GM12865 (cell line): ENCODE measurements at regions not wholly inside any gene's neighbourhood (a gene's known extent, or its start where the extent isn't known, plus 50 kb on each side); places are given as distances from the start of the nearest gene placed in this dataset.

Experiments used
- DNase-seq: peaks from one replicate; pipeline ENCODE4 v3.0.0; 2010; ENCODE audit warnings: low read depth
- H3K4me3 ChIP-seq: 2 replicates; pipeline ENCODE4 v1.5.1; 2011; ENCODE audit warnings: mild to moderate bottlenecking, low read depth, low read length, control low read depth
- TF ChIP-seq, protein P1 (sequence below): IDR thresholded peaks from 2 replicates; pipeline ENCODE4 v1.5.1; 2011; ENCODE audit warnings: low read length, control low read depth, low read depth, inconsistent platforms; ENCODE audit not compliant: insufficient read depth; ENCODE audit errors: missing control alignments

DNA sequence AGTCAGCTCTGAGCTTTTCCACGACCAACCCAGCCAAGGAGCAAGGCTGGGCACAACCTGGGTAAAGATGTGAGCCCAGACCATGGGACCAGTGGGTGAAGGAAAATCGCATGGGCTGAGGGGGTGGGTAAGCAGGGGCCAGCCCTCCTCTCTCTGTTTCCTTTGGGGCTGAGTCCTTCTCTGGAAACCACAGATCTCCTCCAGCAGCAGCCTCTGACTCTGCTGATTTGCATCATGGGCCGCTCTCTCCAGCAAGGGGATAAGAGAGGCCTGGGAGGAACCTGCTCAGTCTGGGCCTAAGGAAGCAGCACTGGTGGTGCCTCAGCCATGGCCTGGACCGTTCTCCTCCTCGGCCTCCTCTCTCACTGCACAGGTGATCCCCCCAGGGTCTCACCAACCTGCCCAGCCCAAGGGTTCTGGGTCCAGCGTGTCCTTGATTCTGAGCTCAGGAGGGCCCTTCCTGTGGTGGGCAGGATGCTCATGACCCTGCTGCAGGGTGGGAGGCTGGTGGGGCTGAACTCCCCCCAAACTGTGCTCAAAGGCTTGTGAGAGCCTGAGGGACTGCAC is 67.8 kb downstream of the GGTLC2 start:
- no peak for DNase-seq
- TF ChIP-seq, protein P1, sequence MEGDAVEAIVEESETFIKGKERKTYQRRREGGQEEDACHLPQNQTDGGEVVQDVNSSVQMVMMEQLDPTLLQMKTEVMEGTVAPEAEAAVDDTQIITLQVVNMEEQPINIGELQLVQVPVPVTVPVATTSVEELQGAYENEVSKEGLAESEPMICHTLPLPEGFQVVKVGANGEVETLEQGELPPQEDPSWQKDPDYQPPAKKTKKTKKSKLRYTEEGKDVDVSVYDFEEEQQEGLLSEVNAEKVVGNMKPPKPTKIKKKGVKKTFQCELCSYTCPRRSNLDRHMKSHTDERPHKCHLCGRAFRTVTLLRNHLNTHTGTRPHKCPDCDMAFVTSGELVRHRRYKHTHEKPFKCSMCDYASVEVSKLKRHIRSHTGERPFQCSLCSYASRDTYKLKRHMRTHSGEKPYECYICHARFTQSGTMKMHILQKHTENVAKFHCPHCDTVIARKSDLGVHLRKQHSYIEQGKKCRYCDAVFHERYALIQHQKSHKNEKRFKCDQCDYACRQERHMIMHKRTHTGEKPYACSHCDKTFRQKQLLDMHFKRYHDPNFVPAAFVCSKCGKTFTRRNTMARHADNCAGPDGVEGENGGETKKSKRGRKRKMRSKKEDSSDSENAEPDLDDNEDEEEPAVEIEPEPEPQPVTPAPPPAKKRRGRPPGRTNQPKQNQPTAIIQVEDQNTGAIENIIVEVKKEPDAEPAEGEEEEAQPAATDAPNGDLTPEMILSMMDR: no peak
- H3K4me3 ChIP-seq: no peak overlapping the region

DNA sequence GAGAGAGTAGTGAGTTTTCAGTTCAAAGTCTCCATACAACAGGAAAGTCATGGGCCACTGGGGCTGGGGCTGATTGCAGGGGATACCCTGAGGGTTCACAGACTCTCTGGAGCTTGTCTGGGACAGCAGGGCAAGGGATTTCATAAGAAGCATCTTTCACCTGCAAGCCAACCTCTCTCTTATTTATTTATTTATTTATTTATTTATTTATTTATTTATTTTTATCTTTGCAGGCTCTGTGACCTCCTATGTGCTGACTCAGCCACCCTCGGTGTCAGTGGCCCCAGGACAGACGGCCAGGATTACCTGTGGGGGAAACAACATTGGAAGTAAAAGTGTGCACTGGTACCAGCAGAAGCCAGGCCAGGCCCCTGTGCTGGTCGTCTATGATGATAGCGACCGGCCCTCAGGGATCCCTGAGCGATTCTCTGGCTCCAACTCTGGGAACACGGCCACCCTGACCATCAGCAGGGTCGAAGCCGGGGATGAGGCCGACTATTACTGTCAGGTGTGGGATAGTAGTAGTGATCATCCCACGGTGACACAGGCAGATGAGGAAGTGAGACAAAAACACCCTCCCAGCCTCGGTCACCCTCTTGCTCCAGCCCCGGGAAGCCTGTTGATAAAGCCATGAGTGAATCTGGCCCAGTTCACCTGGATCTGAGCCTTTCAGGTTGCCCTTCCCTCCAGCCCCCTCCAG is 68.4 kb downstream of the GGTLC2 start:
- TF ChIP-seq, protein P1: no peak
- no peak overlapping the region for H3K4me3 ChIP-seq
- DNase-seq: no peak

DNA sequence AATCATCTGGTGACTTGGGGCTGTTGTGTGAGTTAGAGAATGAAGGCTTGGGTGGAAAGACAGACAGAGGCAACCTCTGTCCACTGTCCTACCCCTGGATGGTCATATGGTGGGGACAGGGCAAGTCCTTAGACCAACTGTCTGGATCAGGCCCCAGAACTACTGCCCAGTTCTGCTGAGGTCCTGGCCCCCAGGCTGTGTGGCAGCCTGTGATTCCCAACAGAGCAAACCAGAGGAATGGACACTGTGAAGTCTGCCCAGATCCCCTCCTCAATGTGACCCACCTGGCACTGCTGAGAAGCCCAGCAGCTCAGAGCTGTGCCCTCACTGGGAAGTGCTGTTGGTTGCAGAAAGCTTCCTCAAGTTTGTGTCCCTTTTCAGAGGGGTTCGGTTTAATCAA is 69.0 kb downstream of the GGTLC2 start:
- TF ChIP-seq, protein P1: no peak
- no peak for DNase-seq
- no peak overlapping the region for H3K4me3 ChIP-seq

DNA sequence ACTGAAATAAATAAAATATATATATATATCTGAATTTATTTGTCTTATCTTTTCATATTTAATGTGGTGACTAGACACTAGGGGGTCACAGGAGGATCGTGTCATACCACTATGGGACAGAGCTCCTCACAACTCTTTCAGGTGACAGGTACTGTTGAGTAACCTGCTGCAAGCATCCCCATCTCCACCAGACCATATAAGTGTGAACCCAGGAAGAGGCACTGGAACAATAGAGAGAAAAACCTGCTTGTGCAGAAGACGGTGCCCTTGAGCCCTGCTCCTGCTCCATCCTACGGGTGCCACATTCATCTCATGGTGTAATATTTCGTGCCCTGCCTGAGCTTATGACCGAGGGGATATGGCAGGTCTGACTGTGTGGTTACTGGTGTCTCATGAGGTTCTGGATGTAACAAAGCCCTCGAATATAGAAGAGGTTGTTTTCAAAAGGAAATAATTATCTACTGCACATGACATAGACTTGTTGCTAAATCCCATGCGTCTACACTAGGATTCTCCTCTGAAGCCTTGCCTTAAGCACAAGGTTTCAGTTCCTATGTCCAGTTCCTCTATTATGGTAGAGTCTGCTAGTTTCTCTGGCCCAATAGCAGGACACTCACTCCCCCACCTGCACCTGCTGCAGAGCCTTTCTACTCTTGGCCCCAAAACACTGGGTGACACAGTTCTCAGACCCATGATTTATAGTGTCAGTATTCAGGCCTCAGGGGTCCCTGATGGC is 70.4 kb downstream of the GGTLC2 start:
- peak; percentile 65 for DNase-seq
- TF ChIP-seq, protein P1: no peak
- H3K4me3 ChIP-seq: no peak overlapping the region

DNA sequence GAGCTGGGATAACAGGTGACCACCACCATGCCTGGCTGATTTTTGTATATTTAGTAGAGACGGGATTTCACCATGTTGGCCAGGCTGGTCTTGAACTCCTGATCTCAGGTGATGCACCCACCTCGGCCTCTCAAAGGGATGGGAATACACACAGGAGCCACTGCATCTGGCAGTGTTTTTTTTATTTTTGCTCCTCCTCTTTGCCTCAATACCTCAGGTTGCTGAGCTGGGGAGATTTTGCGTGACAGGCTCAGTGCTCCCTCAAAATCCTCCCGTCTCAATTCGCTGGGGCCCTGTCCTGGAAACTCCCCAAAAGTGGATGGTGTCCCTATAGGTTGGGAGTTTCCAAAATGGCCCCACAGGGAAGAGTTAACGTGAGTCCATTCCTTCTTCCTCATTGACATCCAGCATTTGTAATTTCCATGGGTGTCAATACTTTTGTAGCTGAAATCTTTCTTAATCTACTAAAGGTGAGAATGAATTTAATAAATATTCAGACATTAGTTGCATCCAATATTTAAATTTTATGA is 71.8 kb downstream of the GGTLC2 start:
- TF ChIP-seq, protein P1: no peak
- H3K4me3 ChIP-seq: no peak overlapping the region
- no peak for DNase-seq

DNA sequence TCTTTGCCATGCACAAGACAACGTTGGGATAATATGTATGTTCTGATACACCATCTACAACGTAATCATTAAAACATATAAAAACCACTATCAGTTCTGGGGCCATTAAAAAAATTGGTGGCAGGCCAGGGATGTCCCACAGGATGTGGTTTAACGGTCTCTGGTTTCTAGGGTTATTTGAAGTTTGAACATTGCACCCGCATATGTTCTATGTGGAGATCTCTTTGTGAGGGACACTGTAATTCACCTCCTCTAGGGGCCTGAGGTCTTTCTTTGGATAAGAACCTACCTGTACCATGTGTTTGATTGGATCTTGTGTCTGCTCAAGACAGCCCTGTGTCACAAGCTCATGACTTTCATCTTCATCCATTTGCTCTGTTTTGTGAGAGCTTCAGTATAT is 73.2 kb downstream of the GGTLC2 start:
- no peak for DNase-seq
- no peak overlapping the region for H3K4me3 ChIP-seq
- TF ChIP-seq, protein P1: no peak
